Fibroblast of pulmonary artery (primary cell): ENCODE measurements at regions not wholly inside any gene's neighbourhood (a gene's known extent, or its start where the extent isn't known, plus 50 kb on each side); places are given as distances from the start of the nearest gene placed in this dataset.

Experiments
- DNase-seq: peaks from one replicate; pipeline ENCODE4 v3.0.0-alpha.2; 2010; ENCODE audit warnings: low read depth
- H3K4me3 ChIP-seq: replicated peaks from 2 replicates; pipeline ENCODE4 v1.5.1; 2011; ENCODE audit warnings: low read depth, mild to moderate bottlenecking, control low read depth, low read length, moderate library complexity
- CTCF ChIP-seq: IDR thresholded peaks from 2 replicates; pipeline ENCODE4 v1.5.1; 2011; ENCODE audit warnings: mild to moderate bottlenecking, control low read depth, low read length, inconsistent platforms; ENCODE audit errors: missing control alignments

GRCh38 chr12:131591714-131592709, 118.9 kb upstream of the SFSWAP start:
- DNase-seq = no peak
- no peak for TF ChIP-seq CTCF
- no peak overlapping the region for H3K4me3 ChIP-seq

GRCh38 chr12:131592972-131593371, 117.9 kb upstream of the SFSWAP start:
- no peak for TF ChIP-seq CTCF
- no peak overlapping the region for H3K4me3 ChIP-seq
- DNase-seq = no peak

GRCh38 chr12:131593406-131593805, 117.5 kb upstream of the SFSWAP start:
- DNase-seq = no peak
- no peak overlapping the region for H3K4me3 ChIP-seq
- TF ChIP-seq CTCF = no peak

- no peak for DNase-seq
- no peak for TF ChIP-seq CTCF
- H3K4me3 ChIP-seq = no peak overlapping the region
Measured at GRCh38 chr12:131596115-131596514, 114.8 kb upstream of the SFSWAP start.

GRCh38 chr12:131597333-131597732, 113.6 kb upstream of the SFSWAP start:
- no peak for TF ChIP-seq CTCF
- no peak overlapping the region for H3K4me3 ChIP-seq
- DNase-seq = no peak

GRCh38 chr12:131598717-131599116, 112.2 kb upstream of the SFSWAP start:
- no peak for TF ChIP-seq CTCF
- no peak for DNase-seq
- no peak overlapping the region for H3K4me3 ChIP-seq
